ENCODE measurements at regions not wholly inside any gene's neighbourhood (a gene's known extent, or its start where the extent isn't known, plus 50 kb on each side); places are given as distances from the start of the nearest gene placed in this dataset.
"Not testable (repeated sequence)": the region's sequence is repeated elsewhere in the genome, so short reads cannot be mapped to it uniquely, and the experiment has no call there.

DNA sequence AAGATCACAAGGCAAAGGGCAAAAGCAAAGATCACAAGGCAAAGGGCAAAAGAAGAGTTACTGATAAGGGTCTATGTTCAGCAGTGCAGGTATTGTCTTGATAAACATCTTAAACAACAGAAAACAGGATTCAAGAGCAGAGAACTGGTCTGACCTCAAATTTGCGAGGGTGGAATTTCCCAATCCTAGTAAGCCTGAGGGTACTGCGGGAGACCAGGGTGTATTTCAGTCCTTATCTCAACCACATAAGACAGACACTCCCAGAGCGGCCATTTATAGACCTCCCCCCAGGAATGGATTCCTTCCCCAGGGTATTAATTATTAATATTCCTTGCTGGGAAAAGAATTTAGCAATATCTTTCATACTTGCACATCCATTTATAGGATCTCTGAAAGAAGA is 575.3 kb upstream of the MAN1A1 start:
- DNase-seq: not testable (repeated sequence)

GRCh38 chr6:119922814-119923213 is 573.3 kb upstream of the MAN1A1 start:
- DNase-seq: no peak

DNA sequence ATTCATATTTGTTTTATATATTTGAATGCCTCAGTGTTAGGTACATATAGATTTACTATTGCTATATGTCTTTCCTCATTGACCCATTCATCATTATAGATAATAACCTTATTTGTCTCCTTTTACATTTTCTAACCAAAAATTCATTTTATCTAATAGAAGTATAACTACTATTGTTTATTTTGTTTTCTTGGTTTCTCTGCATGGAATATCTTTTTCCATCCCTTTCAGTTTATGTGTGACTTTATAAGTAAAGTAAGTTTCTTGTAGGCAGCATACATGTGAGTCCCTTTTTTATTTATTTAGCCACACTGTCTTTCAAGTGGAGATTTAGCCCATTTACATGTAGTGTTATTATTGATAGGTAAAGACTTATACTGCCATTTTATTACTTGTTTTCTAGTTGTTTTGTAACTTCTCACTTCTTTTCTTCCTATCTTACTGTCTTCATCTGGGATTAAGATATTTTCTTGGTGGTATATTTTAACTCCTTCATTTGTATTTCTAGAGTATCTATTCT is 572.0 kb upstream of the MAN1A1 start:
- DNase-seq: no peak

GRCh38 chr6:119917186-119917585 is 567.6 kb upstream of the MAN1A1 start:
- DNase-seq: no peak

- peak; percentile 52 for DNase-seq
Observed at GRCh38 chr6:119915971-119916370, 566.4 kb upstream of the MAN1A1 start.

- DNase-seq: no peak
Observed at GRCh38 chr6:119908157-119908556, 558.6 kb upstream of the MAN1A1 start.

- no peak for DNase-seq
Observed at GRCh38 chr6:119902681-119903080, 553.1 kb upstream of the MAN1A1 start.

- DNase-seq: no peak
Observed at GRCh38 chr6:119896806-119897205, 547.2 kb upstream of the MAN1A1 start.

- peak; percentile 28 for DNase-seq
Observed at GRCh38 chr6:119895626-119896025, 546.1 kb upstream of the MAN1A1 start.

- DNase-seq: no peak
Observed at GRCh38 chr6:119894811-119895210, 545.2 kb upstream of the MAN1A1 start.

GRCh38 chr6:119891644-119892043 is 542.1 kb upstream of the MAN1A1 start:
- no peak for DNase-seq

- no peak for DNase-seq
Observed at GRCh38 chr6:119891206-119891605, 541.6 kb upstream of the MAN1A1 start.

DNA sequence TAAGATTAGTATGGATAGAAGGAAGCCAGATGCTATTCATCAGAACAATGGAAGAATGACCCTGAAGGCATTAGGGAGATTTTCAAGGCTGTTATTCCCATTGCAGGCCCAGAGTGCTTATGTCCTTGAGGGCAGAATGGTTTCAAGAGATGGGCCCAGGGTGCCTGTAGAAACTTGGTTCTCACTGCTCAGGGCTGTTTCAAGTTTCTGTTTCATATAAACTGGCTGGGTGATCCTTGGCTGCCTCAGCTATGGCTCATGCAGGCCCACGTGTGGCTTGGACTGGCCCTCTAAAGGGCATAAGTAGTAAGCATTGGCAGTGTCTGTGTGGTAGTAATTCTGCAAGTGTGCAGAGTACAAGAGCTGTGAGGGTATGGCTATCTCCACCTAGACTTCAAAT is 540.9 kb upstream of the MAN1A1 start:
- no peak for DNase-seq

- DNase-seq: no peak
Observed at GRCh38 chr6:119887666-119888065, 538.1 kb upstream of the MAN1A1 start.

GRCh38 chr6:119881416-119881815 is 531.9 kb upstream of the MAN1A1 start:
- DNase-seq: no peak

DNA sequence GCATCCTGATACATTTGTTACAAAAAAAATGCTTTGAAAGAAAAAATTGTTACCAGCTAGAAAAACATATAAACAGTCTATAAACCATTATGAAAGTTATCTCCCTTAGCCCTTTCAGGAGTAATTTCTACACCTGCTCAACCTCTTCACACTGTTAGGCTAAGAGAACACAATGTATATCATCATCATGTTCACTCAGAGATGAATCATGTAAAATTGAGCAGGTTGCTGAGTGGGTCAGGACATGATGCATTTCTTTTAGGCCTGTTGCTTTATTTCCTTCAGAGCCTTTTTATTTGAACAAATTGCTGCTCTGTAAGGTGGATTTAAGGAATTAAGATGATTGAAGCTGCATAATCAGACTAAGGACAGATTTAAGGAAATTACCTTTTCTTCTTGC is 531.3 kb upstream of the MAN1A1 start:
- DNase-seq: no peak

DNA sequence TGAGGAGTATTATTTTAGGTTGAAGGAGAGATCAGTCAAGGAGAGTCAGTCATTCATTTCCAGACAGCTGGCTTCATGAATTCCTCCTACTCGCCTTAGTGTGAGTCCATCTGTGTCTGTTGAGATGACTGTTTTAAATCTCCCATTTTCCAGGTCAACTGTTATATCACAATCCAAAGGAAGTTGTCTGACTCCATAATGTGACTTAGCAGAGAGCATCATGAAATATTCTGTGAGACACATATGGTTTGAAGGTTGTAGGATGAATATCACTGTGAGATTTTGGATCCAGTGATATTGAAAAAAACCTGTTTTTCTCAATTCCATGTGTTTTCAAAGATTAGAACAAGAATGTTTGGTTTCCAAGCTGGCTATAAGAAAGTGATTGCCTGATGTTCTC is 530.2 kb upstream of the MAN1A1 start:
- no peak for DNase-seq

- DNase-seq: no peak
Observed at GRCh38 chr6:119874381-119874780, 524.8 kb upstream of the MAN1A1 start.

DNA sequence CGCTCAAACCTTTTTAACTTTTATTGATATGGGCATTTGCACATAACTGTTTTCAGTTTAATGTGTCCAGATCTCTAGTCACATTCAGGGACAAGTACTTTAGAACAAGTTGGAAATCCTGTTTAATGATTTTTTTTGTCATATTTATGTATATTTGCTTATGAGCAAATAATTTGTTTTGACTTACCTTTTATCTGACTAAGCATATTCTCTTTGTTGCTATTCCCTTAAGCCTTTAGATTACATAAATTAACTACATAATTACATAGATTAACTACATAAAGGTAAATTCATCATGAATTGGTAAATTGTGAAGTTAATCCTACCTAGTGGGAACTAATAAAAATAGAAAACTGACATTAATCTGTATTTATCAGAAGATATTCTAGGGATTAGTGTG is 523.5 kb upstream of the MAN1A1 start:
- no peak for DNase-seq

DNA sequence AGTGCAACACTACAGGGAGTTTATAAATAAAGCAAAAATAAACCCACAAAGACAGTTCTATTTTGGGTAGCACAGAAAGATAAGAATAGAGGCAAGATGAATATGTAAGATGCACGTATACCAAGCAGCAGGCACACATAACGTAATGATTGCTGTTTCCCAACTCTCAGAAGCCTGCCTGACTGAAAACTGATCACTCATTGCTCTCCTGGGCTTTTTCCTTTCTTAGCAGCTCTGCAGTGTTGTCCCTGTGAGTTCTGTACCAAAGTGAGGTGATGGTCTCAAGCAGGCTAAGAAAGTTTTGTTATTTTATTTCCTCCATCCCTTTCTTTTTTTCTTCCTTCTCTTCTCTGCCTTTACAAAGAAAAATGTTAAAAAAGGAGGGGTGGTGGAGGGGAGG is 522.0 kb upstream of the MAN1A1 start:
- DNase-seq: no peak

DNA sequence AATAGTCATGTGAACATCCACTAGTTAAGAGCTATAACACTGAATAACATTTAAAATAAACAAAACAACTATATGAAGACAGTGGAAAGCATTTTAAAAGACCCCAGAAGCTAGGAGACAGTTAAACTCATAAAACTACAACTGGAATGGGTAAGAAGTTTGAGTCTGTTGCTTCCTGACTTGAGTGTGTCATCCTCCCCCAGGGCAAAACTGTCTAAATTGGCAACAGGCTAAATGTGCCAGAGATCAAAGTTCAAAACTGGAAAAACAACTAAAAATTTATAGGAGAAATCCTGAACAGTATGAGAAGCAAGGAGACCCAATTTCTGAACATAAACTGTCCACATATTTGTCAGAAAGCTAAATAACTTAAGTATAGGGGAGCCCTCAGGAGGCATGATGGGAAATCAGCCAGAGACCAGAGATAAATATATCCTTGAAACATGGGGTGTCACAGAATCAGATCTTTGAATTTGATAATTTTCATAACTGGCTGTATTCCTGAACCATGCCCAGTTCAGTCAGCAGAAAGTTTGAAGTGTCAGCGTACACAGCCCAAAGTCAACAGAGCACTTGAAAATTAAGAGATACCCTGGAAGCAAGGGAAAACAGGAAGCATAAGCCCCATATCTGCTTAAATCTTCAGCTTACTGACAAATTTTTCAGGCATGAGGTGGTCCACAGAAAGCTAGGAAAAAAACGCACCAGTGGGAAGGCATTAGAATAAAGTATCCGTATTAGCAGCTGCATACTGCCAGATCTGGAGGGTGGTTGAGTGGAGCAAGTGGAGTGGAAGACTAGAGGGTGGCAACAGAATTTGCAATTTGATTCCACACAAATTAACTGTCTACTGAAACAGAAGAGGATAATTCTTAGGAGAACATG is 516.1 kb upstream of the MAN1A1 start:
- DNase-seq: no peak

- no peak for DNase-seq
Observed at GRCh38 chr6:119862719-119863118, 513.2 kb upstream of the MAN1A1 start.

DNA sequence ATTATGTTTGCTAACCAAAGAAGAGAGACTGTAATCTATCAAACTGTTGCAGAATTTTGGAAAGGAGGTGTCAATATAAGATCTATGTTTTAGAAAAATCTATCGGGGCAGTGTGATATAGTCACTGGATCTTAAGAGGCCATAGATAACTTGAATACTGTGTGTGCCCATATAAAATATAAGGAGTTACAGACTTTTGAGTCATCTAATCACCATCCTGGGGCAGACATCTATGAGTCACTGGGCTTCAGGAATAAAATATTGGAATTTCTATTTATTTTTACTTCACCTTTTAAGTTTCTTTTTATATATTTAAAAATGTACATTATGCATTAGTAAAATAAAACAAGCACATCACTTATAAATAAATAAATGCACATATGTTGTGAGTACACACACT is 509.3 kb upstream of the MAN1A1 start:
- DNase-seq: no peak

- DNase-seq: no peak
Observed at GRCh38 chr6:119856136-119856535, 506.6 kb upstream of the MAN1A1 start.

DNA sequence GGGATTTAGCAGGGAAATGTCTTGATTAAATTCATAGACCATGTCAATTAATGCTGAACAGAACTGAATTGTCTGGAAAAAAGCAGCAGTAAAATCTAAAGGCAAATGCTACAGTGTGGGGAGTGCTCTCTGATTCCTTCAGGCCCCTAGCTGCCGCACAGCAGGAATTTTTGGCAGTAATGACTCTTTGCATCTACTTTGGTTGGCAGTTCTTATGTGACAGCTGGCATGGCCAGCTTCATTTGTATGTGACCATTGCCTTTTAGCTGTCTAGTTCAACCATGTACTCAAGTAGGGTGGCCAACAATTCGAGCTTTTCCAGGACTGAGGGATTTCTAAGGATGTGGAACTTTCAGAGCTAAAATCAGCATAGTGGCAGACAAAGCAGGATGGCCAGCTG is 499.1 kb upstream of the MAN1A1 start:
- no peak for DNase-seq

Measured in NCI-H226 (cell line).